GM23248 (cell line): ENCODE measurements at regions not wholly inside any gene's neighbourhood (a gene's known extent, or its start where the extent isn't known, plus 50 kb on each side); places are given as distances from the start of the nearest gene placed in this dataset.

ENCODE experiments used
- DNase-seq: peaks from one replicate; pipeline ENCODE4 v3.0.0-alpha.2; 2015
- H2AFZ ChIP-seq: fragments of 200-600 bp; sonication (generic); 2 replicates; pipeline ENCODE4 v1.6.1; 2016; ENCODE audit warnings: antibody characterized with exemption
- H3F3A ChIP-seq: fragments of 200-600 bp; sonication (generic); 2 replicates; pipeline ENCODE4 v1.6.1; 2016; ENCODE audit warnings: mild to moderate bottlenecking, antibody characterized with exemption, mixed run types; ENCODE audit not compliant: insufficient read depth
- H3K27ac ChIP-seq: fragments of 200-600 bp; sonication (generic); 2 replicates; pipeline ENCODE4 v1.5.1; 2016; ENCODE audit warnings: mild to moderate bottlenecking
- H3K27me3 ChIP-seq: fragments of 200-600 bp; sonication (generic); replicated peaks from 2 replicates; pipeline ENCODE4 v1.6.1; 2016; ENCODE audit warnings: mild to moderate bottlenecking; ENCODE audit not compliant: insufficient read depth
- H3K36me3 ChIP-seq: fragments of 200-600 bp; sonication (generic); 2 replicates; pipeline ENCODE4 v1.6.1; 2016; ENCODE audit warnings: low read depth, mild to moderate bottlenecking
- H3K4me1 ChIP-seq: fragments of 200-600 bp; sonication (generic); 2 replicates; pipeline ENCODE4 v1.6.1; 2016; ENCODE audit warnings: mild to moderate bottlenecking; ENCODE audit not compliant: insufficient read depth
- H3K4me2 ChIP-seq: fragments of 200-600 bp; sonication (generic); one replicate; pipeline ENCODE4 v1.6.1; 2016; ENCODE audit warnings: mild to moderate bottlenecking; ENCODE audit not compliant: unreplicated experiment
- H3K4me3 ChIP-seq: fragments of 200-600 bp; sonication (generic); 2 replicates; pipeline ENCODE4 v1.5.1; 2016; ENCODE audit warnings: mild to moderate bottlenecking
- H3K79me2 ChIP-seq: fragments of 200-600 bp; sonication (generic); 2 replicates; pipeline ENCODE4 v1.6.1; 2016; ENCODE audit warnings: mild to moderate bottlenecking; ENCODE audit not compliant: insufficient read depth
- H3K9ac ChIP-seq: fragments of 200-600 bp; sonication (generic); 2 replicates; pipeline ENCODE4 v1.6.1; 2016; ENCODE audit warnings: mild to moderate bottlenecking
- H3K9me2 ChIP-seq: fragments of 200-600 bp; sonication (generic); 2 replicates; pipeline ENCODE4 v1.6.1; 2016; ENCODE audit warnings: mixed run types, mild to moderate bottlenecking, moderate library complexity; ENCODE audit not compliant: insufficient read depth
- H3K9me3 ChIP-seq: fragments of 200-600 bp; sonication (generic); one replicate; pipeline ENCODE4 v1.6.1; 2017; ENCODE audit warnings: low read depth
- H4K20me1 ChIP-seq: fragments of 200-600 bp; sonication (generic); 2 replicates; pipeline ENCODE4 v1.6.0; 2016; ENCODE audit not compliant: insufficient read depth
- EZH2 ChIP-seq: fragments of 200-600 bp; sonication (generic); IDR thresholded peaks from 2 replicates; pipeline ENCODE4 v1.6.1; 2018; ENCODE audit warnings: antibody characterized with exemption, mild to moderate bottlenecking; ENCODE audit not compliant: insufficient read depth, poor library complexity, severe bottlenecking
- EZH2phosphoT487 ChIP-seq: fragments of 200-600 bp; sonication (generic); IDR thresholded peaks from 2 replicates; pipeline ENCODE4 v1.6.1; 2018; ENCODE audit warnings: antibody characterized with exemption, moderate library complexity, mild to moderate bottlenecking, low read depth; ENCODE audit not compliant: insufficient read depth
- WGBS, 2 experiments: methylation state at CpG; one replicate each; pipeline ENCODE4 v1.1.6; 2015 to 2017; ENCODE audit warnings: low lambda C conversion rate in 2 of 2, low coverage in 1 of 2; ENCODE audit errors: missing lambda C conversion rate in 2 of 2; 5-methylcytosine and 5-hydroxymethylcytosine counted together
- in situ Hi-C: fragments of 300-500 bp; cut with MboI; formaldehyde crosslinking; loops from 2 replicates; pipeline ENCODE4 v1.15.0; 2020

DNA sequence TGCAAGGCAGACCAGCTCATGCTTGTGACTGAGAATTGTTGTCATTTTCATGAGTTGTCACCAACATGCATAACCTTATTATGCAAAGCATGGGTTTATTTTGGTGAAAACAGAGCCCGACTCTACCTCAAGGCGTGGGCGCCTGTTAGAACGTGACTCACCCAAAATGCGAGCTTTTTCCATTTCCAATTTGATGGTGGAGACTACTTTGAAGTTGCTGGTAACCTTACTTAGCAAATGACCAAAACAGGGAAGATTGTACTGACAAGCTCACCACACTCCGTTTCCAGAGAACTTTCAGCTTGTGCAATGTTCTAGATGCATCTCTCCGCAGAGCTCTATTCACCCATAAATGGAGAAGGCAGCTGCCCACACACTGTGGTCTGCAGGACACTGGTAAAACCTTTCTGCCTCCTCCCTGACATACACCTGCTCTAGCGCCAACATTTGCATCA lies 284.5 kb downstream of the MAF start:
- Histone ChIP-seq H3K4me2 (no peak overlapping the region), H3F3A (no peaks in the 10 kb centered on the region), H3K9ac (no peak overlapping the region), H3K4me1 (no peaks in the 10 kb centered on the region), H3K27me3 (no peaks in the 10 kb centered on the region), H3K4me3 (no peak overlapping the region), H3K9me3 (no peaks in the 10 kb centered on the region), H3K79me2 (no peaks in the 10 kb centered on the region), H3K36me3 (no peaks in the 10 kb centered on the region), H4K20me1 (no peaks in the 10 kb centered on the region), H2AFZ (no peak overlapping the region), H3K9me2 (no peaks in the 10 kb centered on the region), H3K27ac (no peak overlapping the region)
- TF ChIP-seq EZH2: no peak
- no peak for TF ChIP-seq EZH2phosphoT487
- WGBS, 2 experiments: 49 to 50% methylated on average over 8 of the region's 8 CpGs
- DNase-seq: no peak
- in situ Hi-C loops: no loop called here

DNA sequence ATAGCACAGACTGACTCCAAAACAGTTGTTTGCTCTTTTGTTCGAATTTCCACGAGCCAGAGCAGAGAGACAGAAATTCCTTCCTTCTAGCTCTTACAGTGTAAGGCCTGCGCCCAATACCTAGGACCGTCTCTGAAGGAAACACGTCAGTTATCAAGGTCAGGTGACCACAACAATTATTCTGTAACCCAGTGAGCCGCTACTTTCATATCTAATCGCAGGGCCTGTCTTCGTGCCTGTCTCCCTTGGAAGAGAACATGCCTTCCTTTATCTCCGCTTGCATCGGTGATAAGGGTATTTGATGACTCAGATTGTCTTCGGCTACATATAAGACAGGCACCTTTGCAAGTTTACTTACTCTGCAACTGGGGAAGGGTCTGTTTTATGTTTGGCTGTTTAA lies 288.0 kb downstream of the MAF start:
- H3K27me3 ChIP-seq: no peaks in the 10 kb centered on the region
- H3K36me3 ChIP-seq: no peaks in the 10 kb centered on the region
- H3K9ac ChIP-seq: no peak overlapping the region
- H3K9me2 ChIP-seq: no peaks in the 10 kb centered on the region
- H3K9me3 ChIP-seq: no peaks in the 10 kb centered on the region
- no peak overlapping the region for H3K4me2 ChIP-seq
- no peaks in the 10 kb centered on the region for H3K4me1 ChIP-seq
- no peaks in the 10 kb centered on the region for H4K20me1 ChIP-seq
- H2AFZ ChIP-seq: no peak overlapping the region
- in situ Hi-C loops: no loop called here
- WGBS, 2 experiments: 50 to 62% methylated on average over 11 of the region's 11 CpGs
- no peak for DNase-seq
- H3K79me2 ChIP-seq: no peaks in the 10 kb centered on the region
- H3F3A ChIP-seq: no peaks in the 10 kb centered on the region
- no peak overlapping the region for H3K27ac ChIP-seq
- no peak overlapping the region for H3K4me3 ChIP-seq
- TF ChIP-seq EZH2: no peak
- no peak for TF ChIP-seq EZH2phosphoT487

DNA sequence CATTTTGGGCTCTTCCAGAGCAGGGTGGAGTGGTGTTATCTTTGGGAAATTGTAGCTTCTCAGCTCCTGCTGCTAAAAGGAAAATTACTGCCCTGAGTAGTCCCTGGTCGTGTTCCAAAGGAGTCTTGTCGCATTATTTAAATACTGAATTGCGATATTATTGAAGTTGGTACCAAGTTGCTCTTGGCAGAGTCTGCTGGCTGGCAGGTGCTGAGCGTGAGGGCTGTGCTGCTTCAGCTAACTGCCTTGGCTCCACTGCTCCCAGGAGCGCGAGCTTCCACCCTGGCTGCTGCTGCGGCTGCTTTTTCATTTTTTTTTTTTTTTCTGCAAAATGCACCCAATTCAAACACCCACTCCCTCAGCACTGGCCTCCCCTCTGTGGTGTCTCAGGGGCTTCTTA lies 289.8 kb downstream of the MAF start:
- no peaks in the 10 kb centered on the region for H3K27me3 ChIP-seq
- in situ Hi-C loops: no loop called here
- WGBS, 2 experiments: 3% methylated on average over 7 of the region's 7 CpGs
- no peaks in the 10 kb centered on the region for H3K36me3 ChIP-seq
- no peaks in the 10 kb centered on the region for H3K79me2 ChIP-seq
- no peaks in the 10 kb centered on the region for H4K20me1 ChIP-seq
- no peak for DNase-seq
- no peaks in the 10 kb centered on the region for H3K9me3 ChIP-seq
- no peak overlapping the region for H2AFZ ChIP-seq
- H3K4me1 ChIP-seq: no peaks in the 10 kb centered on the region
- TF ChIP-seq EZH2: no peak
- no peak for TF ChIP-seq EZH2phosphoT487
- H3K9ac ChIP-seq: no peak overlapping the region
- no peak overlapping the region for H3K4me3 ChIP-seq
- H3K9me2 ChIP-seq: no peaks in the 10 kb centered on the region
- H3K27ac ChIP-seq: no peak overlapping the region
- H3K4me2 ChIP-seq: no peak overlapping the region
- no peaks in the 10 kb centered on the region for H3F3A ChIP-seq

DNA sequence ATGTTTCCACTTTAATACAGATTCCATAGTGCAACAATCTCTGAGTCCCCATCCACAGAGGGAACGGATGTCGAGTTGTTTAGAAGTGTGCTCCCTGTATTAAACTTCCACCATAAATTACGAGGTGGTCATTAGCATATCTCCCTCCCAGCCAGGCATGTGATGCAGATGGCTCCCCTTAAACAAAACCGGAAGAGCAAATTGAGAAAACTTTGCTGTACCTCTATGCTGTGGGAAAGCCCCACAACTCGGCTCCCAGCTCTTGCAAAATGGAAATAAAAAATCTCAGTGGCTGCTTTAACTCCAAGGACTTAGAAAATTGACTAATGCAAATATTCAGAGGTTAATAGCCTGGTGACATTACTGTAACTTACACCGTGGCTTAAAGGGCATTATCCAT lies 290.9 kb downstream of the MAF start:
- WGBS, 2 experiments: 39 to 44% methylated on average over 6 of the region's 6 CpGs
- no peaks in the 10 kb centered on the region for H3K9me3 ChIP-seq
- DNase-seq: no peak

DNA sequence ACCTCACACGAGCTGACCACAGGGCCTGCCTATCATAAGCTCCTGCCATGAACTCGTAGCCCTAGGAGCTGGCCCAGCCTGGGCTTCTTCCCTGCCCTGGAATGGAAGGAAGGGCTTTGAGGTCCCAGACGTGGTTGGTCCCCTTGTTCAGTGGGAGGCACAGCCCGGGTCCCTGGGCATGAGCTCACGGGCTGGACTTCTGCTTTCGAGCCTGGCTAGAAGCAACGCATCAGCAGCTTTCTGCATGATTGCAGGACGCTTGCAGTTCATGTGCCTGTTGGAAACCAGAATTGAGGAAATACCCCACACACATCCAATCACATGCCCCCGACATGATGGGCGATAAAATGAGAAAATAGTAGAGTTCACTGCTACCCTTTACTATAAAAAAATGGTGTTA lies 293.3 kb downstream of the MAF start:
- Histone ChIP-seq H3K4me2 (no peak overlapping the region), H3K27ac (no peak overlapping the region), H3K9me2 (no peaks in the 10 kb centered on the region), H2AFZ (no peak overlapping the region), H3K9ac (no peak overlapping the region), H3K27me3 (no peaks in the 10 kb centered on the region), H4K20me1 (no peaks in the 10 kb centered on the region), H3K4me1 (no peaks in the 10 kb centered on the region), H3K9me3 (no peaks in the 10 kb centered on the region), H3K79me2 (no peaks in the 10 kb centered on the region), H3K4me3 (no peak overlapping the region), H3K36me3 (no peaks in the 10 kb centered on the region), H3F3A (no peaks in the 10 kb centered on the region)
- TF ChIP-seq EZH2 (no peak), EZH2phosphoT487 (no peak)
- in situ Hi-C loops: no loop called here
- DNase-seq: no peak
- 50 to 52% methylated on average over 9 to 10 of the region's 10 CpGs for WGBS, 2 experiments

More for the DNA sequence above, 290.9 kb downstream of the MAF start:
- Histone ChIP-seq H3K9me2 (no peaks in the 10 kb centered on the region), H3K4me1 (no peaks in the 10 kb centered on the region), H3K9ac (no peak overlapping the region), H3K79me2 (no peaks in the 10 kb centered on the region), H3K36me3 (no peaks in the 10 kb centered on the region), H4K20me1 (no peaks in the 10 kb centered on the region), H3K27ac (no peak overlapping the region), H3K4me3 (no peak overlapping the region), H3K27me3 (no peaks in the 10 kb centered on the region), H2AFZ (no peak overlapping the region), H3F3A (no peaks in the 10 kb centered on the region), H3K4me2 (no peak overlapping the region)
- in situ Hi-C loops: no loop called here
- TF ChIP-seq EZH2: no peak
- no peak for TF ChIP-seq EZH2phosphoT487
